ENCODE measurements at regions not wholly inside any gene's neighbourhood (a gene's known extent, or its start where the extent isn't known, plus 50 kb on each side); places are given as distances from the start of the nearest gene placed in this dataset.

GRCh38 chr1:83110156-83110555, 888.8 kb downstream of the TTLL7 start:
- TF ChIP-seq CTCF (IDR thresholded peaks at IDR 0.05) (no peak), POLR2A (IDR thresholded peaks at IDR 0.05) (no peak)

Measured in adrenal gland (tissue), 5 donors.